BLaER1 (cell line): ENCODE measurements at regions not wholly inside any gene's neighbourhood (a gene's known extent, or its start where the extent isn't known, plus 50 kb on each side); places are given as distances from the start of the nearest gene placed in this dataset.
"Not testable (repeated sequence)": the region's sequence is repeated elsewhere in the genome, so short reads cannot be mapped to it uniquely, and the experiment has no call there.

Experiments
- H3K27ac ChIP-seq: shearing (Covaris generic); formaldehyde crosslinking; 2 replicates; pipeline ENCODE4 v1.8.1; 2022
- H3K27me3 ChIP-seq: shearing (Covaris generic); formaldehyde crosslinking; 2 replicates; pipeline ENCODE4 v1.8.1; 2022
- H3K36me3 ChIP-seq: shearing (Covaris generic); formaldehyde crosslinking; 2 replicates; pipeline ENCODE4 v1.8.1; 2022
- H3K4me1 ChIP-seq: shearing (Covaris generic); formaldehyde crosslinking; 2 replicates; pipeline ENCODE4 v1.8.1; 2022
- H3K4me2 ChIP-seq: shearing (Covaris generic); formaldehyde crosslinking; 2 replicates; pipeline ENCODE4 v1.8.1; 2022
- H3K4me3 ChIP-seq: shearing (Covaris generic); formaldehyde crosslinking; 2 replicates; pipeline ENCODE4 v1.8.1; 2022
- H3K9ac ChIP-seq: shearing (Covaris generic); formaldehyde crosslinking; 2 replicates; pipeline ENCODE4 v1.8.1; 2022
- H3K9me3 ChIP-seq: shearing (Covaris generic); formaldehyde crosslinking; 2 replicates; pipeline ENCODE4 v1.8.1; 2022
- H4K20me1 ChIP-seq: shearing (Covaris generic); formaldehyde crosslinking; 2 replicates; pipeline ENCODE4 v1.8.1; 2022
- Cebpa-rat ChIP-seq: shearing (Covaris generic); IDR thresholded peaks from 2 replicates; pipeline ENCODE4 v1.8.1; 2022

DNA sequence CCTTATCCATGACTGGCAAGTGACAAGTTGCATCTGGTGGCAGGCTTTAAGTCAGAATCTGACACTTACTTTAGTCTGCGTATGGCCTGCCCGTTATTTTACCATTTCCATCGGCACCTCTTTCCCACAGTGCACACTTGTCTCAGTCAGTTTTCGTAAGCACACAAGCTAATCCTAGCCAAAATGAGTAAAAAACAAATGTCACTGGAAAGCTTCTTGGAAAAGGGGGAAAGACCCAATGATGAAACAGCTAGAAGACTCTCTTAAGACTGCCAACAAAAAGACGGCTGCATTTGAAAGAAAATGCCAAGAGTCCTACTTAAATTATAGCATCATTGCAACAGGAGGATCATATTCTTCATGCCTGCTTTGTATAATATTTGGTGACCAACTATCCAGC, 457.9 kb upstream of the ISX start:
- Histone ChIP-seq H3K4me2 (no peak overlapping the region), H3K27ac (no peak overlapping the region), H3K4me1 (no peaks in the 10 kb centered on the region), H3K9me3 (no peaks in the 10 kb centered on the region), H3K4me3 (no peak overlapping the region), H4K20me1 (no peaks in the 10 kb centered on the region), H3K27me3 (no peaks in the 10 kb centered on the region), H3K36me3 (no peaks in the 10 kb centered on the region), H3K9ac (no peak overlapping the region)
- no peak for TF ChIP-seq Cebpa-rat

DNA sequence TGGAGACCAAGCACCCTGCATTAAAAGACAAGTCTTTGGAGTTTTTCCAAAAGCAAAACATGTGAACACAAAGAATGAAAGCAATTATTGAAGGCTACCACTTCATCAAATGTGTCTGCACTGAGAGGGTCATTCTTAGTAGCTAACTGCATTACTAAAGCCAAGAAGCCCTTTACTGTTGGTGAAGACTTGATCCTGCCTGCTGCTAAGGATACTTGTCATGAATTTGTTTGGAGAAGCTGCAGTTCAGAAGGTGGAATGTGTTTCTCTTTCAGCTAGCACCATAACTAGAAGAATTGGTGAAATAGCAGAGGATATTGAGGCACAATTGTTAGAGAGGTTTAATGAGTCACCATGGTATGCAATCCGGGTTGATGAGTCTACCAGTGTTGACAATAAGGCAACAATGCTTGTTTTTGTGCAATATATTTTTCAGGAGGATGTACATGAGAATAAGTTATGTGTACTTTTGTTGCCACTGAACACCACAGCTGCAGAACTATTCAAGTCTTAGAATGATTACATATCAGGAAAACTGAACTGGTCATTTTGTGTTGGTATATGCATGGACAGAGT, 457.3 kb upstream of the ISX start:
- Histone ChIP-seq H3K27me3 (no peaks in the 10 kb centered on the region), H3K4me3 (no peak overlapping the region), H3K4me1 (no peaks in the 10 kb centered on the region), H3K27ac (no peak overlapping the region), H3K36me3 (no peaks in the 10 kb centered on the region), H3K9me3 (no peaks in the 10 kb centered on the region), H3K4me2 (no peak overlapping the region), H4K20me1 (no peaks in the 10 kb centered on the region), H3K9ac (no peak overlapping the region)
- no peak for TF ChIP-seq Cebpa-rat

DNA sequence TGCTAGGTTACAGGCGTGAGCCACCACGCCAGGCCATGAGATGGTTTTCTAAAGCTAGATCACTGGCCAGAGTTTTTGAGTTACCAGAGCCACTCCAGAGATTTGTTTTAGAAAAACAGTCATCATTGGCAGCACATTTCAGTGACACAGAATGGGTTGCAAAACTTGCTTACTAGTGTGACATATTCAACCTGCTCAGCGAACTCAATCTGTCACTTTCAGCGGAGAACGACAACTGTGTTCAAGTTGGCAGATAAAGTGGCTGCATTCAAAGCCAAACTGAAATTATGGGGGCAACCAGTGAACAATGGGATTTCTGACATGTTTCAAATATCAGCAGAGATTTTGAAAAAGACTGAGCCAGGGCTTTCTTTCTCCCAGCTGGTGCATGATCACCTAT, 456.3 kb upstream of the ISX start:
- Histone ChIP-seq H4K20me1 (no peaks in the 10 kb centered on the region), H3K9ac (no peak overlapping the region), H3K4me3 (no peak overlapping the region), H3K27ac (no peak overlapping the region), H3K9me3 (no peaks in the 10 kb centered on the region), H3K4me2 (no peak overlapping the region), H3K27me3 (no peaks in the 10 kb centered on the region), H3K36me3 (no peaks in the 10 kb centered on the region), H3K4me1 (no peaks in the 10 kb centered on the region)
- TF ChIP-seq Cebpa-rat = no peak

DNA sequence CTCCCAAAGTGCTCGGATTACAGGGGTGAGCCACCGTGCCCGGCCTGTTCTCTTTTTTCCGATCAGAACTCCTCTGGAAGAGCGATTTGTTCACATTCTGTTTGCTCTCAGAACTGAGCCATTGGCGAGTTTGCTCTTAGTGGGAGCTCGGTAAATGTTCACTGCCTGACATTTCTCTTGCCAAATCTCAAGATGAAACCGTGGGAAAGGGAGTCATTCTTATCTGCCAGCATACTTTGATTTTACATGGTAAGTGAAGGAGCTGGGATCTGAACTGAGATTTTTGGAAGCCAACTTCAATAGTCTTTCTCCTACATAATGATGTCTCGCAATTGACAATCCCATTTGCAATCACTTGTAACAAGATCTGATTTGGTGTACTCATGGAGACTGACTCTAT, 445.8 kb upstream of the ISX start:
- H3K27me3 ChIP-seq = no peaks in the 10 kb centered on the region
- no peaks in the 10 kb centered on the region for H3K4me1 ChIP-seq
- H3K9me3 ChIP-seq = no peaks in the 10 kb centered on the region
- no peak overlapping the region for H3K4me3 ChIP-seq
- H3K36me3 ChIP-seq = no peaks in the 10 kb centered on the region
- H3K4me2 ChIP-seq = no peak overlapping the region
- no peak overlapping the region for H3K27ac ChIP-seq
- H4K20me1 ChIP-seq = no peaks in the 10 kb centered on the region
- H3K9ac ChIP-seq = no peak overlapping the region
- TF ChIP-seq Cebpa-rat = no peak

DNA sequence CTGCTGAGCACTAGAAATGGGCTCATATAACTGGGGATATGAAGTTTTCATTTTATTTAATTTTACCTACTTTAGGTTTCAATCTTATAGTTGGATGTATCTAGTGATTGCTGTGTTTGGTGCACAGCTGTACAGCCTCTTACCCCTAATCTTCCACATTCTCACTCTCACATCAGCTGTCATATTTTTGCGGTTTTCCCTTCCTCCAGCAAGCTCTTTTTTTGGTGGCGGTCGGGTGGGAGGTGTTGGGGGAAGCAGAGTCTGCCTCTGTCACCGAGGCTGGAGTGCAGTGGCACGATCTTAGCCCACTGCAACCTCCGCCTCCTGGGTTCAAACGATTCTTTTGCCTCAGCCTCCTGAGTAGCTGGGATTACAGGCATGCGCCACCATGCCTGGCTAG, 445.1 kb upstream of the ISX start:
- H3K4me3 ChIP-seq = no peak overlapping the region
- no peaks in the 10 kb centered on the region for H3K4me1 ChIP-seq
- no peak for TF ChIP-seq Cebpa-rat
- H3K9ac ChIP-seq = no peak overlapping the region
- H4K20me1 ChIP-seq = no peaks in the 10 kb centered on the region
- no peaks in the 10 kb centered on the region for H3K36me3 ChIP-seq
- no peak overlapping the region for H3K4me2 ChIP-seq
- no peaks in the 10 kb centered on the region for H3K27me3 ChIP-seq
- 0 out of 2 replicates have a peak, but pooled peaks cover 2% of the 10 kb centered on the region for H3K9me3 ChIP-seq
- no peak overlapping the region for H3K27ac ChIP-seq

DNA sequence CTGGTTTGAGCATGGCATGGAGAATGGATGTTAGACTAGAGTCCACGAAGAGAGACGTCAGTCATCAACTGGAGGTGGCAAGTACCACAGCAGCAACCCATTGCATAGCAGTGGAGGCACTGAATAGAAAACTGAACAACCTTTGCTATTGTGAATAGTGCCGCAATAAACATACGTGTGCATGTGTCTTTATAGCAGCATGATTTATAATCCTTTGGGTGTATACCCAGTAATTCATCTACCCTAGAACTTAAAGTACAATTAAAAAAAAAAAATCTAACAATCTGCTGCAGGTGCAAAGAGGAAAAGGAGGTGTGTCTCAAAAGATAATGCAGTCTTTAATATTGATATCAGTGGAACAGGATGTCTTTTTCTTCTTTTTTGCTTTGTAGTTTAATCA, 443.4 kb upstream of the ISX start:
- Histone ChIP-seq H3K36me3 (no peaks in the 10 kb centered on the region), H3K4me1 (no peaks in the 10 kb centered on the region), H3K4me2 (no peak overlapping the region), H3K27ac (no peak overlapping the region), H3K9me3 (peaks cover 14% of the 10 kb centered on the region), H3K27me3 (no peaks in the 10 kb centered on the region), H4K20me1 (no peaks in the 10 kb centered on the region), H3K4me3 (no peak overlapping the region), H3K9ac (no peak overlapping the region)
- no peak for TF ChIP-seq Cebpa-rat

DNA sequence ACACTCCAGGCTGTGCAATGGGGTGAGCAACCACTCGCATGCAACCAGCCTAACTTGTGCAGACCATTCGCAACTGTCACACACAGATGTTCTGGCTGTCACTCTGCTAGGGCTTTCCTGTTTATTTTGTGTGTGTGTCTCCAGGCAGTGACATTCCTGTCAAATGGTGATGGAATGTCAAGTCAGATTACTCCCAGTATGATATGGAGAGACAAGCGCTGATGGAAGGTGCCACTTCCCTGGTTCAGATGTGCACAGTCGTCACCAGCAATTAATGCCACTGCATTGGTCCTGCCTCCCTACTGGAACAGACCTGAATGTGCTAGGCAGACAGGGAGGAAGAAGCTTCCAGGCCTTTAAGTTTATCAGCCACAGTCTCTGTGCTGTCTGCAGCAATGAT, 442.4 kb upstream of the ISX start:
- Histone ChIP-seq H3K9ac (no peak overlapping the region), H3K4me2 (no peak overlapping the region), H3K4me1 (no peaks in the 10 kb centered on the region), H3K9me3 (peaks cover 14% of the 10 kb centered on the region), H3K27ac (no peak overlapping the region), H4K20me1 (no peaks in the 10 kb centered on the region), H3K27me3 (no peaks in the 10 kb centered on the region), H3K36me3 (no peaks in the 10 kb centered on the region), H3K4me3 (no peak overlapping the region)
- TF ChIP-seq Cebpa-rat = no peak

DNA sequence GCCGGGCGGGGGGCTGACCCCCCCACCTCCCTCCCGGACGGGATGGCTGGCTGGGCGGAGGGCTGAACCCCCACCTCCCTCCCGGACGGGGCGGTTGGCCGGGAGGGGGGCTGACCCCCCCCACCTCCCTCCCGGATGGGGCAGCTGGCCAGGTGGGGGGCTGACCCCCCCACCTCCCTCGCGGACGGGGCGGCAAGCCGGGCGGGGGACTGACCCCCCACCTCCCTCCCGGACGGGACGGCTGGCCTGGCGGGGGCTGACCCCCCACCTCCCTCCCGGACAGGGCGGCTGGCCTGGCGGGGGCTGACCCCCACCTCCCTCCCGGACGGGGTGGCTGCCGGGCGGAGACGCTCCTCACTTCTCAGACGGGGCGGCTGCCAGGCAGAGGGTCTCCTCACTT, 440.1 kb upstream of the ISX start:
- H3K27ac ChIP-seq, H3K4me3 ChIP-seq, H3K27me3 ChIP-seq, H3K4me2 ChIP-seq, H3K36me3 ChIP-seq, H4K20me1 ChIP-seq, H3K9ac ChIP-seq, H3K4me1 ChIP-seq: not testable (repeated sequence)
- peaks cover 14% of the 10 kb centered on the region for H3K9me3 ChIP-seq

DNA sequence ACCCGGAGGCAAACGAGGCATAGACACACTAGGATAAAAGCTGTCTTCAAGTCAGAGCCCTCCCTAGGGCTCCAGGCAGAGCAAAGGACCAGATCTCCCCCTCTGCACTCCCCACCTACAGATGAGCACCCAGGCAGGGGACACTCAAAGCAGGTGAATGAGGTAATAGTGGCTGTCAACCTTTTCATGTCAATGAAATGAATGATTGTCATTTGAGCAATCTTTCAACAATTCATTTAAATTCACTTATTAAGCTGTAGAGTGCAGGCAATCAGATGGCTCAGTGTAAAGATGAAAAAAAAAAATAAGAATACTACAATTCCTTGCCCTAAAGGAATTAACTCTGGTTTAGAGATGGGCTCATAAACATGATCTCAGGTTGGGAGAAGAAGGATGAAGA, 427.8 kb upstream of the ISX start:
- H4K20me1 ChIP-seq = no peaks in the 10 kb centered on the region
- no peaks in the 10 kb centered on the region for H3K36me3 ChIP-seq
- no peak overlapping the region for H3K4me2 ChIP-seq
- no peak overlapping the region for H3K4me3 ChIP-seq
- peaks cover 17% of the 10 kb centered on the region for H3K4me1 ChIP-seq
- H3K9me3 ChIP-seq = no peaks in the 10 kb centered on the region
- H3K27ac ChIP-seq = no peak overlapping the region
- no peak overlapping the region for H3K9ac ChIP-seq
- no peaks in the 10 kb centered on the region for H3K27me3 ChIP-seq
- TF ChIP-seq Cebpa-rat = no peak

DNA sequence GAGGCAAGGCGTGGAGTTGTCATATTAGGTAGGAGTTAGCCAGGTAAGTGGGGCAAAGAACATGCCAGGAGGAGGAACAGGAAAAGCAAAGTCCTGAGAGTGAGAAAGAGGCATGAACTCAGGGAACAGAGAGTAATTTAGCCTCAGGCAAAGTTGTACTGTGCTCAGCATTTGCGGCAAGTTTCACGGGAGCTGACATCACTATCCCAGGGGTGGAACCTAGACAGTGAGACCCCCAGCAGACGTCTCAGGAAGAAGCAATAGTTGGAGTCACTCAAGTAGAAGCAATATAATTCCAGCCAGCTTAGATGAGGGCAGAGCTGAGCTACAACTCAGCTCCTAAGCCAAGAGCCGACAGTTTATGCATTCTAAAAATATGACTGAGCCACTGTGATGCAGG, 426.0 kb upstream of the ISX start:
- H3K4me1 ChIP-seq = peaks cover 17% of the 10 kb centered on the region
- TF ChIP-seq Cebpa-rat = no peak
- no peaks in the 10 kb centered on the region for H3K9me3 ChIP-seq
- H4K20me1 ChIP-seq = no peaks in the 10 kb centered on the region
- no peak overlapping the region for H3K4me2 ChIP-seq
- H3K27me3 ChIP-seq = no peaks in the 10 kb centered on the region
- no peak overlapping the region for H3K4me3 ChIP-seq
- H3K27ac ChIP-seq = no peak overlapping the region
- H3K36me3 ChIP-seq = no peaks in the 10 kb centered on the region
- no peak overlapping the region for H3K9ac ChIP-seq

DNA sequence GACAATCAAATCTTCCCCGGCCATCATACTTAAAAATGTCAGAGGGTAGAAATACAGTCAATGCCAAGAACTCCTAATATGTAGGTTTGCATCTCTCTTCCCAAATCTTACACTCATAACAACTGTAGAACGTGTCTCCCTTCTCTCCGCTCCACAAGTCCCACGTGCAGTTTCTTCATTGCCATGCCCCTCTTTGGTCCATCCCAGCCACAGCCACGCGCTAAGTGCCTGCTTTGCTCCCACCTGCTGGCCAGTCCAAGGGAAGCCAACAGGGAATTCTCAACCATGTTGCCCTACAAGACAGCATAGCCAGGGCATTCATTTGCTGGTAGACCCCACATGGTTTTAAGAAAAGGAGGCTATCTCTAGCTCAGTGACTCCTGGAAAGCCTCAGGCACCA, 420.6 kb upstream of the ISX start:
- Histone ChIP-seq H4K20me1 (no peaks in the 10 kb centered on the region), H3K4me1 (peaks cover 14% of the 10 kb centered on the region), H3K4me2 (no peak overlapping the region), H3K9ac (no peak overlapping the region), H3K36me3 (no peaks in the 10 kb centered on the region), H3K4me3 (no peak overlapping the region), H3K27ac (no peak overlapping the region), H3K27me3 (no peaks in the 10 kb centered on the region), H3K9me3 (no peaks in the 10 kb centered on the region)
- TF ChIP-seq Cebpa-rat = no peak
